Nephron progenitor cell (in vitro differentiated cells): ENCODE measurements at regions not wholly inside any gene's neighbourhood (a gene's known extent, or its start where the extent isn't known, plus 50 kb on each side); places are given as distances from the start of the nearest gene placed in this dataset.

ENCODE experiments used
- DNase-seq: peaks from one replicate; pipeline ENCODE4 v3.0.0; 2021
- H3K27ac Mint-ChIP-seq: 2 replicates; pipeline ENCODE4 v1.8.0; 2021; ENCODE audit warnings: mild to moderate bottlenecking, moderate library complexity, mixed read lengths
- H3K27me3 Mint-ChIP-seq: 2 replicates; pipeline ENCODE4 v1.8.0; 2021; ENCODE audit warnings: mild to moderate bottlenecking, low read depth, mixed read lengths; ENCODE audit not compliant: poor library complexity
- H3K36me3 Mint-ChIP-seq: 2 replicates; pipeline ENCODE4 v1.8.0; 2021; ENCODE audit warnings: low read depth, mixed read lengths
- H3K4me1 Mint-ChIP-seq: 2 replicates; pipeline ENCODE4 v1.8.0; 2021; ENCODE audit warnings: mixed read lengths
- H3K4me3 Mint-ChIP-seq: 2 replicates; pipeline ENCODE4 v1.8.0; 2021; ENCODE audit warnings: mild to moderate bottlenecking, moderate library complexity, mixed read lengths
- H3K9me3 Mint-ChIP-seq: 2 replicates; pipeline ENCODE4 v1.8.0; 2021; ENCODE audit warnings: mild to moderate bottlenecking, moderate library complexity, mixed read lengths
- CTCF ChIP-seq: fragments of 200-600 bp; sonication (generic); IDR thresholded peaks from 2 replicates; pipeline ENCODE4 v1.5.0; 2021; ENCODE audit warnings: antibody characterized with exemption

DNA sequence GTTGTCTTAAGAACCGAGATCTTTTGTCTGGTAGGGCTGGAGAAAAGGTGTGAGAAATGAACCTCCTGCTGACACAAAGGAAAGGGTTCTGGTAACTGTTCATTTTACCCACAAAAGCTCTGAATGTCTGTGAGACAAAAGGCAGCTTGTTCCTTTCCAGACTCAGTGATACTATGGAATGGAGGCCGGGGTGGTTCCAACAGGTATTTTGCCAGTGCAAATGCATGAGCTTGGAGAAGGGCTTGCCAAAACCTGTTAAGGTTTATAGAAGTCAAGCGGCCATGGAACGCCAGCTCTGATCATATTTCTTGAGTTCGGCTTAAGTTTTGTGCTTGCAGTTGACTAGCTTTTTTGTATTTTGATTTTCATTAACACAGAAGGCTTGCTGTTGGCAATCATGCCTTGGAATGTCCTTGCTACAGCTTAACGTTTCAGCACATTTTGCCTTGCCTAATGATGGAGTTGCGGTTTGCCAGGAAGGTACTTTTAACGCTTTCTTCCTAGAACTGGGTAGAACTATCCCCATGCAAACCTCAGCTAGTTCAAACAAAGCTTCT, 328.6 kb downstream of the PIK3R1 start:
- Mint-ChIP-seq H3K27ac (no peak overlapping the region), H3K4me1 (peaks cover 29% of the 10 kb centered on the region), H3K36me3 (no peaks in the 10 kb centered on the region), H3K4me3 (no peak overlapping the region), H3K27me3 (peaks cover 4% of the 10 kb centered on the region), H3K9me3 (no peaks in the 10 kb centered on the region)
- no peak for DNase-seq
- no peak for TF ChIP-seq CTCF

GRCh38 chr5:68544648-68545552, 329.3 kb downstream of the PIK3R1 start:
- Mint-ChIP-seq H3K27me3 (peaks cover 4% of the 10 kb centered on the region), H3K36me3 (no peaks in the 10 kb centered on the region), H3K27ac (peak overlapping the region; percentile 69), H3K4me3 (no peak overlapping the region), H3K4me1 (peaks cover 33% of the 10 kb centered on the region), H3K9me3 (no peaks in the 10 kb centered on the region)
- no peak for DNase-seq
- TF ChIP-seq CTCF = no peak

GRCh38 chr5:68545636-68546295, 330.2 kb downstream of the PIK3R1 start:
- peak overlapping the region; percentile 7 for H3K27ac Mint-ChIP-seq
- H3K27me3 Mint-ChIP-seq = peaks cover 4% of the 10 kb centered on the region
- H3K4me1 Mint-ChIP-seq = peaks cover 28% of the 10 kb centered on the region
- no peak overlapping the region for H3K4me3 Mint-ChIP-seq
- no peak for TF ChIP-seq CTCF
- no peak for DNase-seq
- no peaks in the 10 kb centered on the region for H3K36me3 Mint-ChIP-seq
- no peaks in the 10 kb centered on the region for H3K9me3 Mint-ChIP-seq

DNA sequence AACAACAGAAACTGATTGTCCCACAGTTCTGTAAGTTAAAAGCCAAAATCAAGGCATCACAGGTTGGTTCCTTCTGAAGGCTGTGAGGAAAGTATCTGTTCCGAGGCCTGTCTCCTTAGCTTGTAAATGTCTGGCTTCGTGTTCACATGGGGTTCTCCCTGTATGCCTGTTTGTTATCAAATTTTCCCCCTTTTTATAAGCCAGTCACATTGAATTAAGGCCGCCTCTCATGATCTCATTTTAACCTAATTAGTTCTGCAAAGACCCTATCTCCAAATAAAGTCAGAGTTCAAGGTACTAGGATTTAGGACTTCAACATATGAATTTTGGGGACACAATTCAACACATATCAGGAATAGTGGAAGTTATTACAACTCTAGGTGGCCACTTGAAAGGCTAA, 331.5 kb downstream of the PIK3R1 start:
- Mint-ChIP-seq H3K4me3 (no peak overlapping the region), H3K4me1 (peaks cover 25% of the 10 kb centered on the region), H3K27ac (no peak overlapping the region), H3K27me3 (peaks cover 4% of the 10 kb centered on the region), H3K9me3 (no peaks in the 10 kb centered on the region), H3K36me3 (no peaks in the 10 kb centered on the region)
- no peak for TF ChIP-seq CTCF
- DNase-seq = no peak

DNA sequence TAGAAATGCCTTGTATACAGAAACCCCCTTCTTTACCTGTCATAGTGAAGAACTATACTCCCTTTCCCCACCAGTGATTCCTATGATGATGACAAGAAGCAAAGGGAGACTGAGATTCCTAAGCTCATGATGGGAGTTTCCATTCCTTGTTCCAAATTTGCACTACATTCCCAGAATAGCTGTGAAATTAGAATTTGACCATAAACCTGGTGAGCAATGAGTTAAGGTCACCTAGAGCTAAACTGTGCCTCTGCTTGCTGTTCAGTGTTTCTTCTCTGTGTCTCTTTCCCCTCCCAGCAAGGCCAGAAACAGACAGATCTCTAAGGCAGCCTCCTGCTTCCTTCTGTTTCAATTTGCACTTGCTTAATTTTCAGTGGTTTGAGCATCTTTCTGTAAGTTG, 332.1 kb downstream of the PIK3R1 start:
- no peaks in the 10 kb centered on the region for H3K9me3 Mint-ChIP-seq
- H3K27ac Mint-ChIP-seq = no peak overlapping the region
- H3K4me1 Mint-ChIP-seq = peaks cover 25% of the 10 kb centered on the region
- H3K27me3 Mint-ChIP-seq = peaks cover 4% of the 10 kb centered on the region
- no peak overlapping the region for H3K4me3 Mint-ChIP-seq
- no peaks in the 10 kb centered on the region for H3K36me3 Mint-ChIP-seq
- TF ChIP-seq CTCF = no peak
- DNase-seq = no peak
